GM20000 (cell line): ENCODE measurements at regions not wholly inside any gene's neighbourhood (a gene's known extent, or its start where the extent isn't known, plus 50 kb on each side); places are given as distances from the start of the nearest gene placed in this dataset.
A peak's percentile ranks its signal among the peaks of the same experiment; 100 is the strongest.

Experiments
- DNase-seq: peaks from one replicate; pipeline ENCODE4 v3.0.0; 2012; ENCODE audit warnings: low spot score
- TF ChIP-seq, protein P1 (sequence below): IDR thresholded peaks from 2 replicates; pipeline ENCODE4 v1.5.1; 2012; ENCODE audit warnings: mild to moderate bottlenecking, control low read depth; ENCODE audit errors: extremely low read depth, missing control alignments

DNA sequence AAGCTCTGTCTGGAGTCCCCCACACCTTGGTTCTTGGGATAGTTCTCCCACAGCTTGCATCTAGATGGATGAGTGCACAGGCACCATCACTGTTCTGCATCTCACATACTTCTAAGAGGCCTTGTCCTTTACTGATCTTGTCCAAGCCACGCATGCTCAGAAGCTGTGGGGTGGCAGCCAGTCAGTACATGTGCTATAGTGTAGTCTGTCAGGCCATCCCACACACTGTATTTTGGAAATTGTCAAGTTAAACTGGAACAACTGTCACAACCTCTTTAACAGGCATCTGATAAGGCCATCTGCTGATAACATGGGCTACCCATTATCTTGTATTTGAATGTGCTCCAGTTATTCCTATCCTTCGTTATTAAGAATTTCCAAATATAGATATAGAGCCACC is 296.5 kb upstream of the AZI2 start:
- TF ChIP-seq, protein P1, sequence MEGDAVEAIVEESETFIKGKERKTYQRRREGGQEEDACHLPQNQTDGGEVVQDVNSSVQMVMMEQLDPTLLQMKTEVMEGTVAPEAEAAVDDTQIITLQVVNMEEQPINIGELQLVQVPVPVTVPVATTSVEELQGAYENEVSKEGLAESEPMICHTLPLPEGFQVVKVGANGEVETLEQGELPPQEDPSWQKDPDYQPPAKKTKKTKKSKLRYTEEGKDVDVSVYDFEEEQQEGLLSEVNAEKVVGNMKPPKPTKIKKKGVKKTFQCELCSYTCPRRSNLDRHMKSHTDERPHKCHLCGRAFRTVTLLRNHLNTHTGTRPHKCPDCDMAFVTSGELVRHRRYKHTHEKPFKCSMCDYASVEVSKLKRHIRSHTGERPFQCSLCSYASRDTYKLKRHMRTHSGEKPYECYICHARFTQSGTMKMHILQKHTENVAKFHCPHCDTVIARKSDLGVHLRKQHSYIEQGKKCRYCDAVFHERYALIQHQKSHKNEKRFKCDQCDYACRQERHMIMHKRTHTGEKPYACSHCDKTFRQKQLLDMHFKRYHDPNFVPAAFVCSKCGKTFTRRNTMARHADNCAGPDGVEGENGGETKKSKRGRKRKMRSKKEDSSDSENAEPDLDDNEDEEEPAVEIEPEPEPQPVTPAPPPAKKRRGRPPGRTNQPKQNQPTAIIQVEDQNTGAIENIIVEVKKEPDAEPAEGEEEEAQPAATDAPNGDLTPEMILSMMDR, result no peak
- DNase-seq, result no peak

DNA sequence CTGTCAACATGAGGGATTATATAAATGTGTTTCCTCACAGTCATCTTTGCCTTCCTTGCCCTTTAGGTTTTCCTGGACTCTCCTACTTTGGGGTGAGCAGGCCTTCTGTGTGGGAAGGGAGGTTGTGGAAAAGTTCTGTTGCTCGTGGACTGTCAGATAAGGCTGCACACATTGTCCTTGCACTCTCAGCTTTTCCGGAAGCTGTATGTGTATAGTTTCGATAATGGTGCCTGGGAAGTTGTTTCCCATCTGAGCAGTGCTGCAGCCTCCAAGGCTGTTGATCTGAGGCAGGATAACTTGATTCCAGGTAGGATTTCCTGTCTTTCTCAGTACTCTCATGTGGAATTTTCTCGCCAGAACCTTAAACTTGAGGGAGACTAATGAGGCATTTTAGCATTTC is 297.8 kb upstream of the AZI2 start:
- TF ChIP-seq, protein P1, result no peak
- DNase-seq, result no peak

DNA sequence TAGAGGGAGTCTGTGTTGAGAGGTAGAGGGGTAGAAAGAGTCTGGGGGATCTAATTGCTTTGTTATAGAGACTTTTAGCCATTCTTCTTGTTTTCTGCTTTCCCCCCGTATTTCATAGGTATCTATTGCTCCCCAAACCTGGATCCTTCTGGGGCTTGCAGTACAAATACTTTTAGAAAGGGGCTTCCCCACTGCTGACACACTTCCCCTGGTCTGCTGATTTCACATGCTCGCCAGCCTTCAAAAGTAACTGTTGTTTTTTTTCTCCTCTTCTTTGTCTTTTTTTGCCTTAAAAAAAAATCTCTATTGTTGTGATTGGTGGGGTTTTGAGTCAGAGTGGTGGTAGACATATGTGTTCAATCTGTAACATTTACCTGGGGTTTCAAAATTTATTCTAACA is 300.6 kb upstream of the AZI2 start:
- TF ChIP-seq, protein P1, result no peak
- no peak for DNase-seq

DNA sequence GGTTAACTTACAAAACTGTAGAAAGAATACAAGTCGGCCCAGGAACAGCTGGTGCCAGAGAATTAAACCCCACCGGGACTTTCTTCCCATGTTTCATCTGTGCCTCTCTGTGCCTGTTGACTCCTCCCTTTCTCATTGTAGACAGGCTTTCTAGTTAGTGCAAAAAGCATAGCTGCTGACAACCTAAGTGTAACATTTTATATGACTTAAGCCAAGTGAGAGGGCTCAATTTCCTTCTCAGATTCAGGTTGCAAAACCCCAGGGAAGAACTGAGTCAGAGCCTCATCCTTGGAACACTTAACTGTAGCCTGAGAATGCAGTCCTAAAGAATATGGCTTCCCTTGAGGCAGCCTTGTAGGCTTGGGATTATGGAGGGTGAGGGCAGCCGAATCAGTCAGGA is 302.5 kb upstream of the AZI2 start:
- TF ChIP-seq, protein P1, result no peak
- no peak for DNase-seq

DNA sequence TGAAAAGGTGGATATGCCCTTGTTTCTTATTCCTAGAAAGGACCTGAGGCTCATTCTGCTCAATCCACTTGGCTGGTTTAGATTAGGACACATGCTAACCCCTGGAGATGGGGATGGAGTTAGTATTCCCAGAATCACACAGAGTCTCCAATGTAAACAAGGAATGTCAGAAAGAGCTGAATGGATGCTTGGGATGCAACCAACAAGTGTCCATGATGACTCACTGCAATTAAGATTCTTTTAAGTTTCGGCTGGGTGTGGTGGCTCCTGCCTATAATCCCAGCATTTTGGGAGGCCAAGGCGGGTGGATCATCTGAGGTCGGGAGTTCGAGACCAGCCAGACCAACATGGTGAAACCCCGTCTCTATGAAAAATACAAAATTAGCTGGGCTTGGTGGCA is 315.5 kb upstream of the AZI2 start:
- TF ChIP-seq, protein P1, result no peak
- no peak for DNase-seq

DNA sequence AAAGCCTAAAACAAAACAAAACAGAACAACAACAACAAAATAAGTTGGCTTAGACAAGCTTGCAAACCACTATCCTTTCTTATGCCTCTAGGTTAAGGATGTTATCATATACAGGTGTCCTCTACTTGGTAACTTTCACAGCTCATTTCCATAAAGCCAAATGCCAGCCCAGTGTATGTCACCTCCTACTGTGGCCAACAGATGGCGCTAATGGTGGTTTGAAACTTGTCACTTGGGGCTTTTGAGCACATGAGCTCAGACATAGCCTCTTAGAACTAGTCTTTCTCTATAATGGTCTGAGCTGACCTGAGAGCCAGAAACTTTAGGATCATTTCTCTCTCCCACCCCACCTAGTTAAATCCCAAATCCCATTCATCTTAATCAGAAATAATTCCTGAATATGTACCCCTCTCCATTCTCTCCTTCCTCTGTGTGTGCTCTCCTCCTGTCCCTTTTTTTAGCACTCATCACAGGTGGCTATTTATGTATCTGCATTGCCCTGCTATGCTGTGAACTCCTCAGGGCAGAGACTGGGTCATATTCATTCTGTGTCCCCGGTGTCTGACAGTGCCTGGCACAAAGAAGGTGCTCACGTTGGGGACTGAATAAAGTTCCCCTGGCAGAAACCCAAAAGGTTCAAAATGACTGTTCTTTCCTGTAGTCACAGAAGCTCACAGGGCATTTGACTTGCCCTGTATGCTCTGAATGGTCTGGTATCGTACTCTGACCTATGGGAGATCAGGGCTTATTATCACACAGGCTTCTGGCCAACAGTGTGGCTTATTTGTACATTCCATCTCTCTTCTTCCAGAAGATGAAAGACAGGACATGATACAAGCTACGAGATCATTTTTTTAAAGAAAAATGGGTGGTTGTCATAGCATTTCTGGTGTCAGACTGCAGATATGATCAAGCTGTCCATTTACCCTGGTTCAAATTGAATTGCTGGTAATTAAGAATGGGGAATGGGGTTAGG is 319.3 kb upstream of the AZI2 start:
- DNase-seq, result peak; percentile 52

DNA sequence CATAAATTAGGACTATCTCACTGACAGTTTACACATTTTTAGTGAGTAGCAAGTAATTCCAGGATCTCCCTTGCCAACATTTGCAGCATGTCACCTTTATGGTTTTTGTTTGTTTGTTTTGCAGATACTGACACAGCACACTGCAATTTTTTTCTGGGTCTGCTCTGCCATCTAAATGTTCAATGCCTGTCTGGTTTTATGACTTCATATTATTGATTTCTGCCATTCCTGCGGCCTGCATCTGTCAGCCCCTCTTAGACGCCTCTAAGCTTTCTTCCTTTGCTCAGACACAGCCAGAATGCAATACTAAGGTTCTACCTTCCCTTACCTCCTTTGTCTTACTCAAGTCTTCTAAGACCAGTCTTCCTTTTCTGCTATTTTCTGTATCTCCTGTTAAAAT is 321.2 kb upstream of the AZI2 start:
- no peak for DNase-seq
- TF ChIP-seq, protein P1, result no peak

More for the DNA sequence above, 319.3 kb upstream of the AZI2 start:
- TF ChIP-seq, protein P1, result peak; percentile 84
